Activated naive CD8-positive, alpha-beta T cell treated with anti-CD3 and anti-CD28 coated beads for 36 hours (primary cell): ENCODE measurements at regions not wholly inside any gene's neighbourhood (a gene's known extent, or its start where the extent isn't known, plus 50 kb on each side); places are given as distances from the start of the nearest gene placed in this dataset.
A peak's percentile ranks its signal among the peaks of the same experiment; 100 is the strongest.
"Not testable (repeated sequence)": the region's sequence is repeated elsewhere in the genome, so short reads cannot be mapped to it uniquely, and the experiment has no call there.

Experiments
- DNase-seq: peaks from one replicate; pipeline ENCODE4 v3.0.0; 2021
- H3K27ac Mint-ChIP-seq: one replicate; pipeline ENCODE4 v1.8.0; 2022; ENCODE audit warnings: mild to moderate bottlenecking, moderate library complexity, mixed read lengths
- H3K27me3 Mint-ChIP-seq: one replicate; pipeline ENCODE4 v1.8.0; 2022; ENCODE audit warnings: mild to moderate bottlenecking, mixed read lengths
- H3K36me3 Mint-ChIP-seq: one replicate; pipeline ENCODE4 v1.8.0; 2021; ENCODE audit warnings: mild to moderate bottlenecking, mixed read lengths
- H3K4me1 Mint-ChIP-seq: one replicate; pipeline ENCODE4 v1.8.0; 2021; ENCODE audit warnings: mixed read lengths
- H3K4me3 Mint-ChIP-seq: one replicate; pipeline ENCODE4 v1.8.0; 2022; ENCODE audit warnings: mild to moderate bottlenecking, moderate library complexity, mixed read lengths
- H3K9me3 Mint-ChIP-seq: one replicate; pipeline ENCODE4 v1.8.0; 2022; ENCODE audit warnings: mixed read lengths

- no peak for DNase-seq
- no peaks in the 10 kb centered on the region for H3K36me3 Mint-ChIP-seq
- no peak overlapping the region for H3K4me3 Mint-ChIP-seq
- H3K9me3 Mint-ChIP-seq = no peaks in the 10 kb centered on the region
- H3K4me1 Mint-ChIP-seq = no peaks in the 10 kb centered on the region
- H3K27ac Mint-ChIP-seq = no peak overlapping the region
- no peaks in the 10 kb centered on the region for H3K27me3 Mint-ChIP-seq
These were observed 505.1 kb downstream of the LTN1 start for GRCh38 chr21:28487455-28488070.

GRCh38 chr21:28485301-28486022 lies 507.2 kb downstream of the LTN1 start:
- Mint-ChIP-seq H3K27ac (no peak overlapping the region), H3K27me3 (no peaks in the 10 kb centered on the region), H3K4me3 (no peak overlapping the region), H3K36me3 (no peaks in the 10 kb centered on the region), H3K4me1 (no peaks in the 10 kb centered on the region), H3K9me3 (no peaks in the 10 kb centered on the region)
- DNase-seq = no peak

GRCh38 chr21:28483301-28484035 lies 509.2 kb downstream of the LTN1 start:
- DNase-seq = no peak
- Mint-ChIP-seq H3K27me3 (no peaks in the 10 kb centered on the region), H3K4me3 (no peak overlapping the region), H3K4me1 (no peaks in the 10 kb centered on the region), H3K27ac (no peak overlapping the region), H3K36me3 (no peaks in the 10 kb centered on the region), H3K9me3 (no peaks in the 10 kb centered on the region)

- no peaks in the 10 kb centered on the region for H3K36me3 Mint-ChIP-seq
- no peak for DNase-seq
- H3K27me3 Mint-ChIP-seq = no peaks in the 10 kb centered on the region
- H3K4me1 Mint-ChIP-seq = no peaks in the 10 kb centered on the region
- H3K9me3 Mint-ChIP-seq = no peaks in the 10 kb centered on the region
- H3K4me3 Mint-ChIP-seq = no peak overlapping the region
- H3K27ac Mint-ChIP-seq = no peak overlapping the region
These were observed 510.0 kb downstream of the LTN1 start for GRCh38 chr21:28482657-28483056.

- H3K36me3 Mint-ChIP-seq = no peaks in the 10 kb centered on the region
- H3K9me3 Mint-ChIP-seq = no peaks in the 10 kb centered on the region
- H3K4me3 Mint-ChIP-seq = no peak overlapping the region
- H3K4me1 Mint-ChIP-seq = no peaks in the 10 kb centered on the region
- H3K27ac Mint-ChIP-seq = no peak overlapping the region
- no peaks in the 10 kb centered on the region for H3K27me3 Mint-ChIP-seq
- DNase-seq = no peak
These were observed 512.2 kb downstream of the LTN1 start for GRCh38 chr21:28480470-28480869.

GRCh38 chr21:28473530-28474220 lies 519.0 kb downstream of the LTN1 start:
- no peak overlapping the region for H3K4me3 Mint-ChIP-seq

GRCh38 chr21:28472543-28472942 lies 520.1 kb downstream of the LTN1 start:
- not testable (repeated sequence) for H3K36me3 Mint-ChIP-seq, H3K27ac Mint-ChIP-seq, DNase-seq, H3K4me3 Mint-ChIP-seq, H3K9me3 Mint-ChIP-seq, H3K4me1 Mint-ChIP-seq
- H3K27me3 Mint-ChIP-seq = peaks cover 11% of the 10 kb centered on the region

More at GRCh38 chr21:28473530-28474220, 519.0 kb downstream of the LTN1 start:
- no peak overlapping the region for H3K27ac Mint-ChIP-seq
- H3K27me3 Mint-ChIP-seq = peaks cover 11% of the 10 kb centered on the region
- DNase-seq = no peak
- H3K9me3 Mint-ChIP-seq = no peaks in the 10 kb centered on the region
- H3K4me1 Mint-ChIP-seq = no peaks in the 10 kb centered on the region
- no peaks in the 10 kb centered on the region for H3K36me3 Mint-ChIP-seq

- no peak for DNase-seq
- H3K4me1 Mint-ChIP-seq = no peaks in the 10 kb centered on the region
- H3K36me3 Mint-ChIP-seq = no peaks in the 10 kb centered on the region
- peaks cover 10% of the 10 kb centered on the region for H3K27me3 Mint-ChIP-seq
- H3K27ac Mint-ChIP-seq = no peak overlapping the region
- no peak overlapping the region for H3K4me3 Mint-ChIP-seq
- H3K9me3 Mint-ChIP-seq = no peaks in the 10 kb centered on the region
These were observed 527.7 kb downstream of the LTN1 start for GRCh38 chr21:28464988-28465387.

- H3K36me3 Mint-ChIP-seq = no peaks in the 10 kb centered on the region
- H3K4me3 Mint-ChIP-seq = no peak overlapping the region
- no peak overlapping the region for H3K27ac Mint-ChIP-seq
- H3K4me1 Mint-ChIP-seq = no peaks in the 10 kb centered on the region
- no peak for DNase-seq
- peaks cover 12% of the 10 kb centered on the region for H3K27me3 Mint-ChIP-seq
- no peaks in the 10 kb centered on the region for H3K9me3 Mint-ChIP-seq
These were observed 528.6 kb downstream of the LTN1 start for GRCh38 chr21:28464095-28464494.

GRCh38 chr21:28459193-28459592 lies 533.5 kb downstream of the LTN1 start:
- Mint-ChIP-seq H3K27me3 (peaks cover 12% of the 10 kb centered on the region), H3K4me3 (no peak overlapping the region), H3K36me3 (no peaks in the 10 kb centered on the region), H3K4me1 (no peaks in the 10 kb centered on the region), H3K27ac (peak overlapping the region; percentile 30), H3K9me3 (no peaks in the 10 kb centered on the region)
- DNase-seq = no peak

GRCh38 chr21:28458446-28458845 lies 534.2 kb downstream of the LTN1 start:
- Mint-ChIP-seq H3K27ac (no peak overlapping the region), H3K27me3 (peaks cover 11% of the 10 kb centered on the region), H3K4me3 (no peak overlapping the region), H3K9me3 (no peaks in the 10 kb centered on the region), H3K36me3 (no peaks in the 10 kb centered on the region), H3K4me1 (no peaks in the 10 kb centered on the region)
- no peak for DNase-seq

GRCh38 chr21:28455253-28455600 lies 537.5 kb downstream of the LTN1 start:
- Mint-ChIP-seq H3K27me3 (peaks cover 7% of the 10 kb centered on the region), H3K9me3 (no peaks in the 10 kb centered on the region), H3K36me3 (no peaks in the 10 kb centered on the region), H3K4me1 (no peaks in the 10 kb centered on the region), H3K27ac (no peak overlapping the region), H3K4me3 (no peak overlapping the region)
- DNase-seq = no peak

GRCh38 chr21:28454564-28455252 lies 538.0 kb downstream of the LTN1 start:
- Mint-ChIP-seq H3K36me3 (no peaks in the 10 kb centered on the region), H3K9me3 (no peaks in the 10 kb centered on the region), H3K27me3 (peaks cover 7% of the 10 kb centered on the region), H3K4me3 (no peak overlapping the region), H3K27ac (no peak overlapping the region), H3K4me1 (no peaks in the 10 kb centered on the region)
- no peak for DNase-seq

GRCh38 chr21:28447462-28447861 lies 545.2 kb downstream of the LTN1 start:
- H3K4me1 Mint-ChIP-seq = no peaks in the 10 kb centered on the region
- no peaks in the 10 kb centered on the region for H3K36me3 Mint-ChIP-seq
- peaks cover 6% of the 10 kb centered on the region for H3K9me3 Mint-ChIP-seq
- H3K4me3 Mint-ChIP-seq = no peak overlapping the region
- no peak overlapping the region for H3K27ac Mint-ChIP-seq
- no peaks in the 10 kb centered on the region for H3K27me3 Mint-ChIP-seq
- no peak for DNase-seq
